Spleen (tissue), 7 donors: ENCODE measurements at regions not wholly inside any gene's neighbourhood (a gene's known extent, or its start where the extent isn't known, plus 50 kb on each side); places are given as distances from the start of the nearest gene placed in this dataset.

Experiments
- POLR2A ChIP-seq, 3 donors: fragments of 450-650 bp; IDR thresholded peaks; one replicate each; pipeline ENCODE4 v1.5.1; 2017; ENCODE audit warnings: antibody characterized with exemption in 3 of 3, mild to moderate bottlenecking in 1 of 3
- POLR2AphosphoS5 ChIP-seq, 3 donors: sonication (generic); formaldehyde crosslinking; IDR thresholded peaks; one replicate each; pipeline ENCODE4 v1.5.1; 2017; ENCODE audit warnings: antibody characterized with exemption in 3 of 3
- TF ChIP-seq, protein P1 (sequence below), 11 experiments: fragments of 200-600 bp in 7 of 11; fragments of 450-650 bp in 4 of 11; sonication (generic) in 4 of 11; IDR thresholded peaks in 8 of 11; conservative IDR thresholded peaks in 3 of 11; 1 replicate in 7 of 11; 2 replicates in 4 of 11; pipeline versions ENCODE4 v1.4.0 to v1.8.0; 2016 to 2021; ENCODE audit warnings: antibody characterized with exemption in 11 of 11, inconsistent platforms in 4 of 11, mild to moderate bottlenecking in 1 of 11
- donor health status: DM: no; HTN: no; CAD: no; lungs with moderate emphysema.
- donor health status: DM: no; HTN: no; CAD: no.
- donor health status: DM: no; HTN: no; CAD: no.

DNA sequence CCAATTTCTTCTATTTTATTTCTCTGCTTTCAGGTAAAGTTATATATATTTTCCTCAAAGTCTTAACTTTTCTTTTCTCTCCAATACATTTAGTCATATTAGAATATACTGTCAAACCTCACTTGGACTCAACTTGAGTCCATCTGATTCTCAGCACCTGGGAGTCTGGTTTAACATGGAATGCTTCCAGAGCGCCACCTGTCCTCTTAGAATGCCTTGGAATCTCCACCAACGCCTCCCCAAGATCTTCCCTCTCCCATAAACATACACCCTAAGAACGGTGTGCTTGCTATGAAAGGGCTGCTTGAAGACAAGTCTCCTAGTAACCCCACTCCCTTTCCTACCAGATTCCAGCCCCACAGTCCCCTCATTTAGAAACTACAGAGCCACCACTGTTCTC, 229.1 kb upstream of the MKLN1 start:
- TF ChIP-seq, protein P1, sequence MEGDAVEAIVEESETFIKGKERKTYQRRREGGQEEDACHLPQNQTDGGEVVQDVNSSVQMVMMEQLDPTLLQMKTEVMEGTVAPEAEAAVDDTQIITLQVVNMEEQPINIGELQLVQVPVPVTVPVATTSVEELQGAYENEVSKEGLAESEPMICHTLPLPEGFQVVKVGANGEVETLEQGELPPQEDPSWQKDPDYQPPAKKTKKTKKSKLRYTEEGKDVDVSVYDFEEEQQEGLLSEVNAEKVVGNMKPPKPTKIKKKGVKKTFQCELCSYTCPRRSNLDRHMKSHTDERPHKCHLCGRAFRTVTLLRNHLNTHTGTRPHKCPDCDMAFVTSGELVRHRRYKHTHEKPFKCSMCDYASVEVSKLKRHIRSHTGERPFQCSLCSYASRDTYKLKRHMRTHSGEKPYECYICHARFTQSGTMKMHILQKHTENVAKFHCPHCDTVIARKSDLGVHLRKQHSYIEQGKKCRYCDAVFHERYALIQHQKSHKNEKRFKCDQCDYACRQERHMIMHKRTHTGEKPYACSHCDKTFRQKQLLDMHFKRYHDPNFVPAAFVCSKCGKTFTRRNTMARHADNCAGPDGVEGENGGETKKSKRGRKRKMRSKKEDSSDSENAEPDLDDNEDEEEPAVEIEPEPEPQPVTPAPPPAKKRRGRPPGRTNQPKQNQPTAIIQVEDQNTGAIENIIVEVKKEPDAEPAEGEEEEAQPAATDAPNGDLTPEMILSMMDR (IDR thresholded peaks at IDR 0.05 in 8 of 11, conservative IDR thresholded peaks at IDR 0.05 in 3 of 11): no peak
- TF ChIP-seq POLR2A (IDR thresholded peaks at IDR 0.05) (no peak), POLR2AphosphoS5 (IDR thresholded peaks at IDR 0.05) (no peak)
